Endothelial cell of umbilical vein (primary cell): ENCODE measurements at regions not wholly inside any gene's neighbourhood (a gene's known extent, or its start where the extent isn't known, plus 50 kb on each side); places are given as distances from the start of the nearest gene placed in this dataset.

Experiments used
- BruUV-seq: library from RNA; stranded (reverse); fragments of 400-500 nt; replicated peaks from 2 replicates; lab custom pipeline; 2021; lab: Mats Ljungman, UMichigan
- CTCF ChIA-PET: fragments of 300-600, 350-600 bp; sonication (Branson Sonifier 250); formaldehyde crosslinking; loops from one replicate; lab custom pipeline; 2021; ENCODE audit warnings: antibody characterized with exemption, inconsistent platforms; lab: Charles Lee
- POLR2A ChIA-PET: fragments of 300-600, 350-600 bp; sonication (Branson Sonifier 250); formaldehyde crosslinking; loops from one replicate; lab custom pipeline; 2021; ENCODE audit warnings: antibody characterized with exemption, inconsistent platforms; lab: Charles Lee
- DNase-seq: peaks from one replicate; pipeline ENCODE4 v3.0.0-alpha.2; 2011; ENCODE audit warnings: low read depth, low spot score
- FAIRE-seq: peaks from 2 replicates; lab custom pipeline; 2011; peaks lifted over from hg19 to GRCh38; lab: Jason Lieb, UNC
- H2AFZ ChIP-seq: 2 replicates; pipeline ENCODE4 v1.6.0; 2012; ENCODE audit warnings: low read depth, low read length, control low read depth, inconsistent platforms
- H3K27ac ChIP-seq: 2 replicates; pipeline ENCODE4 v1.5.1; 2011; ENCODE audit warnings: low read depth, mild to moderate bottlenecking, control low read depth, low read length, moderate library complexity; ENCODE audit not compliant: insufficient read depth
- H3K27me3 ChIP-seq, 2 experiments: 2 replicates each; pipeline versions ENCODE4 v1.6.0 to v1.6.1; 2011; ENCODE audit warnings: low read length in 2 of 2, mixed read lengths in 1 of 2; ENCODE audit not compliant: control insufficient read depth in 2 of 2, insufficient read depth in 2 of 2
- H3K36me3 ChIP-seq, 2 experiments: 2 replicates in 1 of 2; 3 replicates in 1 of 2; pipeline ENCODE4 v1.5.1; 2011; ENCODE audit warnings: low read length in 2 of 2, mild to moderate bottlenecking in 1 of 2, moderate library complexity in 1 of 2; ENCODE audit not compliant: control insufficient read depth in 2 of 2, insufficient read depth in 2 of 2; ENCODE audit errors: extremely low read depth in 1 of 2
- H3K4me1 ChIP-seq: 3 replicates; pipeline ENCODE4 v1.5.1; 2011; ENCODE audit warnings: mild to moderate bottlenecking, low read length; ENCODE audit not compliant: control insufficient read depth, insufficient read depth; ENCODE audit errors: extremely low read depth
- H3K4me2 ChIP-seq: 2 replicates; pipeline ENCODE4 v1.6.1; 2011; ENCODE audit warnings: low read length, control low read depth, mixed read lengths; ENCODE audit not compliant: insufficient read depth
- H3K4me3 ChIP-seq, 3 experiments: fragments of 200-600 bp in 1 of 3; sonication (generic), shearing (Covaris generic) in 1 of 3; replicated peaks in 1 of 3; 2 replicates each; pipeline ENCODE4 v1.5.1; 2011 to 2016; ENCODE audit warnings: control low read depth in 3 of 3, low read length in 3 of 3, mild to moderate bottlenecking in 2 of 3, inconsistent platforms in 1 of 3, low read depth in 1 of 3, moderate library complexity in 1 of 3; ENCODE audit not compliant: insufficient read depth in 1 of 3
- H3K79me2 ChIP-seq: 2 replicates; pipeline ENCODE4 v1.6.0; 2012; ENCODE audit warnings: low read length, inconsistent platforms; ENCODE audit not compliant: control insufficient read depth, insufficient read depth
- H3K9ac ChIP-seq: replicated peaks from 2 replicates; pipeline ENCODE3; 2011; ENCODE audit warnings: low read length, control low read depth; ENCODE audit not compliant: insufficient read depth; ENCODE audit errors: extremely low read depth
- H3K9me1 ChIP-seq: replicated peaks from 3 replicates; pipeline ENCODE4 v1.6.0; 2011; ENCODE audit warnings: mild to moderate bottlenecking, low read length; ENCODE audit not compliant: control insufficient read depth, insufficient read depth; ENCODE audit errors: extremely low read depth
- H3K9me3 ChIP-seq: replicated peaks from 2 replicates; pipeline ENCODE4 v1.5.1; 2012; ENCODE audit warnings: low read length, inconsistent platforms; ENCODE audit not compliant: control insufficient read depth, insufficient read depth
- H4K20me1 ChIP-seq: replicated peaks from 2 replicates; pipeline ENCODE3; 2011; ENCODE audit warnings: mild to moderate bottlenecking, low read length; ENCODE audit not compliant: control insufficient read depth, insufficient read depth; ENCODE audit errors: extremely low read depth
- EZH2 ChIP-seq: IDR thresholded peaks from 2 replicates; pipeline ENCODE4 v1.6.1; 2012; ENCODE audit warnings: borderline replicate concordance, low read depth, mild to moderate bottlenecking, moderate library complexity, low read length, inconsistent platforms; ENCODE audit not compliant: severe bottlenecking
- FOS ChIP-seq: IDR thresholded peaks from 2 replicates; pipeline ENCODE4 v1.6.1; 2011; ENCODE audit warnings: mild to moderate bottlenecking, low read length, moderate library complexity, borderline replicate concordance; ENCODE audit not compliant: insufficient read depth
- GATA2 ChIP-seq: IDR thresholded peaks from 2 replicates; pipeline ENCODE4 v1.7.0; 2011; ENCODE audit warnings: low read depth, mild to moderate bottlenecking, moderate library complexity, mixed read lengths, low read length; ENCODE audit not compliant: insufficient read length, insufficient read depth
- JUN ChIP-seq: IDR thresholded peaks from 2 replicates; pipeline ENCODE4 v1.6.1; 2011; ENCODE audit warnings: borderline replicate concordance, low read depth; ENCODE audit not compliant: insufficient read length, insufficient read depth
- MAX ChIP-seq: IDR thresholded peaks from 2 replicates; pipeline ENCODE4 v1.6.1; 2011; ENCODE audit not compliant: insufficient read depth, insufficient read length
- MYC ChIP-seq: IDR thresholded peaks from one replicate; pipeline ENCODE4 v1.6.1; 2011; ENCODE audit warnings: mild to moderate bottlenecking, low read depth, low read length
- POLR2A ChIP-seq: IDR thresholded peaks from 2 replicates; pipeline ENCODE4 v1.6.1; 2012; ENCODE audit warnings: low read depth, mild to moderate bottlenecking, control low read depth, low read length
- POLR2AphosphoS5 ChIP-seq: IDR thresholded peaks from 2 replicates; pipeline ENCODE4 v1.6.1; 2012; ENCODE audit warnings: low read depth, mild to moderate bottlenecking, control low read depth, low read length, moderate library complexity; ENCODE audit not compliant: insufficient read depth
- dilution Hi-C: fragments of 300-500 bp; cut with MboI; formaldehyde crosslinking; loops from one replicate; pipeline ENCODE4 v1.15.0; 2019; ENCODE audit warnings: low sequenced_read_pairs; ENCODE audit not compliant: extremely low pct_ligation_motif_present
- intact Hi-C: fragments of 100-400 bp; cut with micrococcal nuclease; formaldehyde crosslinking; loops from one replicate; pipeline ENCODE4 v1.10.0; 2022
- TF ChIP-seq, protein P1 (sequence below), 2 donors: IDR thresholded peaks; 1 replicate in 1 of 2; 2 replicates in 1 of 2; pipeline ENCODE4 v1.5.1; 2011; ENCODE audit warnings: low read length in 2 of 2, mild to moderate bottlenecking in 2 of 2, moderate library complexity in 2 of 2, control low read depth in 1 of 2, inconsistent platforms in 1 of 2, low read depth in 1 of 2; ENCODE audit not compliant: insufficient read depth in 1 of 2; ENCODE audit errors: extremely low read depth in 1 of 2

GRCh38 chr3:166085164-166085856, 248.1 kb upstream of the BCHE start:
- no peak overlapping the region for H3K4me2 ChIP-seq
- TF ChIP-seq GATA2 (no peak), MYC (no peak), MAX (no peak), JUN (no peak), EZH2 (no peak), POLR2AphosphoS5 (no peak), POLR2A (no peak), FOS (no peak)
- TF ChIP-seq, protein P1, sequence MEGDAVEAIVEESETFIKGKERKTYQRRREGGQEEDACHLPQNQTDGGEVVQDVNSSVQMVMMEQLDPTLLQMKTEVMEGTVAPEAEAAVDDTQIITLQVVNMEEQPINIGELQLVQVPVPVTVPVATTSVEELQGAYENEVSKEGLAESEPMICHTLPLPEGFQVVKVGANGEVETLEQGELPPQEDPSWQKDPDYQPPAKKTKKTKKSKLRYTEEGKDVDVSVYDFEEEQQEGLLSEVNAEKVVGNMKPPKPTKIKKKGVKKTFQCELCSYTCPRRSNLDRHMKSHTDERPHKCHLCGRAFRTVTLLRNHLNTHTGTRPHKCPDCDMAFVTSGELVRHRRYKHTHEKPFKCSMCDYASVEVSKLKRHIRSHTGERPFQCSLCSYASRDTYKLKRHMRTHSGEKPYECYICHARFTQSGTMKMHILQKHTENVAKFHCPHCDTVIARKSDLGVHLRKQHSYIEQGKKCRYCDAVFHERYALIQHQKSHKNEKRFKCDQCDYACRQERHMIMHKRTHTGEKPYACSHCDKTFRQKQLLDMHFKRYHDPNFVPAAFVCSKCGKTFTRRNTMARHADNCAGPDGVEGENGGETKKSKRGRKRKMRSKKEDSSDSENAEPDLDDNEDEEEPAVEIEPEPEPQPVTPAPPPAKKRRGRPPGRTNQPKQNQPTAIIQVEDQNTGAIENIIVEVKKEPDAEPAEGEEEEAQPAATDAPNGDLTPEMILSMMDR (IDR thresholded peaks at IDR 0.05; ENCODE audit: extremely low read depth in 1 of 2, insufficient read depth in 1 of 2, low read depth in 1 of 2, low read length in 2 of 2) = no peak
- no peaks in the 10 kb centered on the region for H3K4me1 ChIP-seq
- ChIA-PET CTCF (no interaction called here), POLR2A (no interaction called here)
- H3K36me3 ChIP-seq = no peaks in the 10 kb centered on the region
- no peaks in the 10 kb centered on the region for H3K27me3 ChIP-seq
- no peaks in the 10 kb centered on the region for H3K9me1 ChIP-seq
- BruUV-seq = no TSS peak
- FAIRE-seq (no peak), DNase-seq (no peak)
- H3K27ac ChIP-seq = no peak overlapping the region
- H2AFZ ChIP-seq = no peak overlapping the region
- dilution Hi-C loops = no loop called here
- H4K20me1 ChIP-seq = no peaks in the 10 kb centered on the region
- H3K4me3 ChIP-seq = no peak overlapping the region
- H3K9ac ChIP-seq = no peak overlapping the region
- intact Hi-C loops = loop anchor here (1.0 kb wide), 1 partner anchor 87 kb away; no protein-coding TSS in a partner anchor
- H3K9me3 ChIP-seq = no peaks in the 10 kb centered on the region
- H3K79me2 ChIP-seq = no peaks in the 10 kb centered on the region
